ENCODE measurements at regions not wholly inside any gene's neighbourhood (a gene's known extent, or its start where the extent isn't known, plus 50 kb on each side); places are given as distances from the start of the nearest gene placed in this dataset.
"Not testable (repeated sequence)": the region's sequence is repeated elsewhere in the genome, so short reads cannot be mapped to it uniquely, and the experiment has no call there.

GRCh38 chr4:189653130-189653653 is 287.5 kb upstream of the FRG1 start:
- CTCF ChIA-PET; H3K27me3 ChIP-seq (ENCODE audit: control insufficient read depth, insufficient read depth, low read length); DNase-seq (ENCODE audit: low read depth, low spot score); H3K27ac ChIP-seq (ENCODE audit: low read depth, low read length); H3K9me3 ChIP-seq (ENCODE audit: control insufficient read depth, insufficient read depth, low read length); H3K4me3 ChIP-seq (ENCODE audit: low read depth, low read length); POLR2A ChIA-PET: not testable (repeated sequence)

DNA sequence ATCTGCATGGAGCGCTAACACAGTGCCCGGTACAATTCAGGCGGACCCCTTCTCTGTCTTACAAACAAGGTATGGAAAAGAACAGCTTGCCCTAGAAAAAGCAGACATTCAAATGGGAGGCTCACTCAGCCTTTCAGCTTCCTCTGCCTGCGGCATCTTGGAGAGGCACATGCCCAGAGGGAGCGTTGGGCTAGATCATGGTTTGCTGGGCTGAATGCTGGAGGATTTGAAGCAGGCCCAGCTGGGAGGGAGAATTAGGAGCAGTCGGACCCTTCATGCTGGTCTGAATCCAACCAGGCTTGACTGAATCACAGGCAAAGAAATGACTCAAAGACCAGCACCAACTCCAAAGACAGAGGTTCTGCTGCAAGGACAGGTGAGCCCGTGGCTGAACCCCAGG is 286.7 kb upstream of the FRG1 start:
- H3K27me3 ChIP-seq (ENCODE audit: control insufficient read depth, insufficient read depth, low read length); H3K4me3 ChIP-seq (ENCODE audit: low read depth, low read length); H3K9me3 ChIP-seq (ENCODE audit: control insufficient read depth, insufficient read depth, low read length); CTCF ChIA-PET; POLR2A ChIA-PET; DNase-seq (ENCODE audit: low read depth, low spot score); H3K27ac ChIP-seq (ENCODE audit: low read depth, low read length): not testable (repeated sequence)

DNA sequence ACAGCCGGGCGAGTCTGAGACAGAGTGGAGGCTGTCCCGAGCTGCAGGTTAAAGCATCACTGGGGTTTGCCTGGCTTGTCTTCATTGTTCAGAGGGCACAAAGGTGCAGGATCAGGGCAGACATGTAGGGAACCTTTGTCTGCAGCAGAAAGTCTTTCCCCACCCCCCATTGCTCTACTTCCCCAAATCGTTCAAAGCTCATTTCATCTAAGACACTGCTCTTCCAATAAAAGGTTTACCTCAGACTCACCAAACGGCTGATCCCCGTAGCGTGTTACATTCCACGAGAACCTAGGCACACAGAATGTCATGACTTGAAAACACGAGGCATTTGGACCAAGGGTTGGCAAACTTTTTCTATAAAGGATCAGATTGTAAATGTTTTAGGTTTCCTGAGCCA is 286.3 kb upstream of the FRG1 start:
- POLR2A ChIA-PET; DNase-seq (ENCODE audit: low read depth, low spot score); H3K9me3 ChIP-seq (ENCODE audit: control insufficient read depth, insufficient read depth, low read length); H3K27ac ChIP-seq (ENCODE audit: low read depth, low read length); H3K4me3 ChIP-seq (ENCODE audit: low read depth, low read length); CTCF ChIA-PET; H3K27me3 ChIP-seq (ENCODE audit: control insufficient read depth, insufficient read depth, low read length): not testable (repeated sequence)

DNA sequence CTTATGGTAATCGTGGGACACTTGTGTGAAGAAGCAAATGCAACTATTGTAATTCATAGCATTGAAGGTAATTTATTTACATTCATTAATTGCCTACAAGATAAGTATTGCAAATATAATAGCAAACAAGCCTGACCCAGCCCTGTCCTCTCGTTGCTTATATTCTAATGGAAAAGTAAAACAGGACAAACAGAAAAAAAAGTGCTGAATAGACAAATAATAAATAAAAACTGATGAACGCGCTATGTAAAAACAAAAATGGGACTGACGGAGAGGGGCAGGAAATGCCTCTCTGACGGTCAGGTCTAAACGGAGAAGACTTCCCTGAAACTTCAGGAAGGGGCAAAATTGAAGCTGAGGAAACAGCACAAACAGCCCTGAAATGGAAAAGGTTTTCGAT is 284.9 kb upstream of the FRG1 start:
- POLR2A ChIA-PET; H3K9me3 ChIP-seq (ENCODE audit: control insufficient read depth, insufficient read depth, low read length); H3K4me3 ChIP-seq (ENCODE audit: low read depth, low read length); CTCF ChIA-PET; H3K27ac ChIP-seq (ENCODE audit: low read depth, low read length); H3K27me3 ChIP-seq (ENCODE audit: control insufficient read depth, insufficient read depth, low read length); DNase-seq (ENCODE audit: low read depth, low spot score): not testable (repeated sequence)

GRCh38 chr4:189656641-189657040 is 284.0 kb upstream of the FRG1 start:
- H3K27ac ChIP-seq (ENCODE audit: low read depth, low read length): no peak overlapping the region
- TF ChIP-seq, protein P1, sequence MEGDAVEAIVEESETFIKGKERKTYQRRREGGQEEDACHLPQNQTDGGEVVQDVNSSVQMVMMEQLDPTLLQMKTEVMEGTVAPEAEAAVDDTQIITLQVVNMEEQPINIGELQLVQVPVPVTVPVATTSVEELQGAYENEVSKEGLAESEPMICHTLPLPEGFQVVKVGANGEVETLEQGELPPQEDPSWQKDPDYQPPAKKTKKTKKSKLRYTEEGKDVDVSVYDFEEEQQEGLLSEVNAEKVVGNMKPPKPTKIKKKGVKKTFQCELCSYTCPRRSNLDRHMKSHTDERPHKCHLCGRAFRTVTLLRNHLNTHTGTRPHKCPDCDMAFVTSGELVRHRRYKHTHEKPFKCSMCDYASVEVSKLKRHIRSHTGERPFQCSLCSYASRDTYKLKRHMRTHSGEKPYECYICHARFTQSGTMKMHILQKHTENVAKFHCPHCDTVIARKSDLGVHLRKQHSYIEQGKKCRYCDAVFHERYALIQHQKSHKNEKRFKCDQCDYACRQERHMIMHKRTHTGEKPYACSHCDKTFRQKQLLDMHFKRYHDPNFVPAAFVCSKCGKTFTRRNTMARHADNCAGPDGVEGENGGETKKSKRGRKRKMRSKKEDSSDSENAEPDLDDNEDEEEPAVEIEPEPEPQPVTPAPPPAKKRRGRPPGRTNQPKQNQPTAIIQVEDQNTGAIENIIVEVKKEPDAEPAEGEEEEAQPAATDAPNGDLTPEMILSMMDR (IDR thresholded peaks at IDR 0.05; ENCODE audit: low read depth, low read length): no peak
- ChIA-PET POLR2A (no interaction called here), CTCF (no interaction called here)
- H3K4me3 ChIP-seq (ENCODE audit: low read depth, low read length): no peak overlapping the region
- no peaks in the 10 kb centered on the region; the same call in 1 of the 2 replicates for H3K9me3 ChIP-seq (ENCODE audit: control insufficient read depth, insufficient read depth, low read length)
- DNase-seq (ENCODE audit: low read depth, low spot score): no peak
- no peaks in the 10 kb centered on the region for H3K27me3 ChIP-seq (ENCODE audit: control insufficient read depth, insufficient read depth, low read length)

DNA sequence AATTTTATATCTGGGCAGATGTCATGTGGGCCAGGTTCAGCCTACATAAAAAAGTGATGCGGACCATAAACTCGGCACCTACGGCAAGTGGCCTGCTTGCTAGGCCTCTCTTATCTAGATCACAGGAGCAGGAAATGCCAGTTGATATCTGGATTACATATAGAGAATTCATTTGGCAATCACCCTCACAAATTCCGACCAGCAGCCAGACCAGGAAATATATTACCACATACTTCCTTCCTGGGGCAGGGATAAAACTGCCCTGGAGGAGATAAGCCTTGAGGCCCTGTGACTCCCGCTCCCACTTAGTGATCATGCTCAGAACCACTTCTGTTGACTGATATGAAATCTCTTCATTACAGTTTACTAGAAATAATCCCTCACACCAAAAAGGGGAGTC is 282.4 kb upstream of the FRG1 start:
- H3K4me3 ChIP-seq (ENCODE audit: low read depth, low read length); CTCF ChIA-PET; H3K9me3 ChIP-seq (ENCODE audit: control insufficient read depth, insufficient read depth, low read length); POLR2A ChIA-PET; H3K27ac ChIP-seq (ENCODE audit: low read depth, low read length); H3K27me3 ChIP-seq (ENCODE audit: control insufficient read depth, insufficient read depth, low read length); DNase-seq (ENCODE audit: low read depth, low spot score): not testable (repeated sequence)

GRCh38 chr4:189658831-189659230 is 281.8 kb upstream of the FRG1 start:
- H3K9me3 ChIP-seq (ENCODE audit: control insufficient read depth, insufficient read depth, low read length); H3K27ac ChIP-seq (ENCODE audit: low read depth, low read length); H3K4me3 ChIP-seq (ENCODE audit: low read depth, low read length); DNase-seq (ENCODE audit: low read depth, low spot score); H3K27me3 ChIP-seq (ENCODE audit: control insufficient read depth, insufficient read depth, low read length); POLR2A ChIA-PET; CTCF ChIA-PET: not testable (repeated sequence)

DNA sequence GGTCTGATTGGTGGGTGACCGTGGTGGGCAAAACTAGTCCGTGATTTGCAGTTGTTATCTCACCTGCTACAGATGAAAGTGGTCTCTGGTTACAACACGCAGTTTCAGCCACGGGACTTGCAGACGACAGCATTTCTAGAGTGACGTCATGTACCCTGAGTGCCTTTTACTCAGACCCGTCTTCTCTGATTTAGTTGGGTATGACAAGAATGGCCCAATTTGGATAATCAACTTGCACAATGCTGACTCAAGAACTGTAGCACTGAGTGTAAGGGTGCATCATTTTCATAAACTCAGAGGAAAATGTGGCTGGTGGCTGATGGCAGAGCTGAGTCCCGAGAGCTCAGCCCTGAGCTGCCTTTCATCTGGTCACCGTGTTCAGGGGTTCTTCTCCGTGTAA is 281.4 kb upstream of the FRG1 start:
- Histone ChIP-seq H3K4me3 (ENCODE audit: low read depth, low read length) (no peak overlapping the region), H3K9me3 (ENCODE audit: control insufficient read depth, insufficient read depth, low read length) (peaks cover 6% of the 10 kb centered on the region), H3K27me3 (ENCODE audit: control insufficient read depth, insufficient read depth, low read length) (no peaks in the 10 kb centered on the region), H3K27ac (ENCODE audit: low read depth, low read length) (no peak overlapping the region)
- CTCF ChIA-PET: no interaction called here
- POLR2A ChIA-PET: no interaction called here
- TF ChIP-seq, protein P1 (IDR thresholded peaks at IDR 0.05; ENCODE audit: low read depth, low read length): no peak
- no peak for DNase-seq (ENCODE audit: low read depth, low spot score)

Data from AG04450 (cell line).